Lung (tissue), 11 donors: ENCODE measurements at regions not wholly inside any gene's neighbourhood (a gene's known extent, or its start where the extent isn't known, plus 50 kb on each side); places are given as distances from the start of the nearest gene placed in this dataset.

Experiments used
- ATAC-seq: fragments of 200-7000 bp; cut with Tn5 transposase; one replicate; pipeline ENCODE4 v1.9.1; 2020; ENCODE audit warnings: moderate number of reproducible peaks; ENCODE audit not compliant: insufficient read depth, low FRiP score
- DNase-seq, 3 donors: peaks; one replicate each; pipeline ENCODE4 v3.0.0-alpha.2; 2013 to 2017
- H3K27ac ChIP-seq, 2 donors: one replicate each; pipeline ENCODE4 v1.5.1; 2013; ENCODE audit warnings: mild to moderate bottlenecking in 2 of 2, moderate library complexity in 2 of 2, control low read depth in 1 of 2, inconsistent platforms in 1 of 2, low read depth in 1 of 2, low read length in 1 of 2
- H3K27me3 ChIP-seq, 3 donors: one replicate each; pipeline ENCODE4 v1.5.1; 2013; ENCODE audit warnings: low read length in 2 of 3; ENCODE audit not compliant: control insufficient read depth in 3 of 3, insufficient read depth in 3 of 3
- H3K36me3 ChIP-seq, 4 donors: one replicate each; pipeline ENCODE4 v1.5.1; 2013; ENCODE audit warnings: low read length in 4 of 4, mild to moderate bottlenecking in 1 of 4, moderate library complexity in 1 of 4; ENCODE audit not compliant: control insufficient read depth in 4 of 4, insufficient read depth in 4 of 4
- H3K4me1 ChIP-seq, 5 donors: one replicate each; pipeline ENCODE4 v1.5.1; 2013; ENCODE audit warnings: low read length in 5 of 5, mild to moderate bottlenecking in 2 of 5, moderate library complexity in 1 of 5; ENCODE audit not compliant: control insufficient read depth in 5 of 5, insufficient read depth in 5 of 5
- H3K4me3 ChIP-seq: one replicate; pipeline ENCODE4 v1.5.1; 2013; ENCODE audit warnings: mild to moderate bottlenecking, control low read depth, moderate library complexity
- H3K9ac ChIP-seq, 2 donors: one replicate each; pipeline ENCODE4 v1.5.1; 2013; ENCODE audit warnings: low read length in 2 of 2, control low read depth in 1 of 2; ENCODE audit not compliant: insufficient read depth in 1 of 2
- H3K9me3 ChIP-seq, 4 donors: one replicate each; pipeline ENCODE4 v1.5.1; 2013; ENCODE audit warnings: low read length in 3 of 4, mild to moderate bottlenecking in 1 of 4, moderate library complexity in 1 of 4; ENCODE audit not compliant: control insufficient read depth in 4 of 4, insufficient read depth in 3 of 4
- CTCF ChIP-seq: IDR thresholded peaks from 2 replicates; pipeline ENCODE4 v1.5.1; 2012; ENCODE audit warnings: mild to moderate bottlenecking; ENCODE audit errors: control extremely low read depth, extremely low read depth
- WGBS, 2 donors: extraction: QIAGEN DNeasy Blood & Tissue Kit; methylation state at CpG; one replicate each; pipeline ENCODE4 v1.1.7; 2013; 5-methylcytosine and 5-hydroxymethylcytosine counted together
- donor health status: control.
- donor health status: control.
- donor health status: Bipolar disorder and iron deficiency.
- donor health status: healthy.
- donor health status: DM: yes; HTN: yes; CAD: no.

- no peak for ATAC-seq
- Histone ChIP-seq H3K4me3 (no peak overlapping the region), H3K27ac (no peak overlapping the region), H3K27me3 (no peaks in the 10 kb centered on the region), H3K4me1 (no peaks in the 10 kb centered on the region), H3K9me3 (no peaks in the 10 kb centered on the region), H3K9ac (no peak overlapping the region), H3K36me3 (no peaks in the 10 kb centered on the region)
- no peak for TF ChIP-seq CTCF
- WGBS, 2 donors, result 88 to 95% methylated on average over 1 of the region's 1 CpG
- DNase-seq, result no peak
Observed at GRCh38 chr13:80115616-80116015, 225.3 kb downstream of the SPRY2 start.

GRCh38 chr13:80113714-80114454 is 227.0 kb downstream of the SPRY2 start:
- ATAC-seq, result no peak
- Histone ChIP-seq H3K27ac (no peak overlapping the region), H3K36me3 (no peaks in the 10 kb centered on the region), H3K9me3 (no peaks in the 10 kb centered on the region), H3K4me3 (no peak overlapping the region), H3K27me3 (no peaks in the 10 kb centered on the region), H3K4me1 (no peaks in the 10 kb centered on the region), H3K9ac (no peak overlapping the region)
- no peak for TF ChIP-seq CTCF
- WGBS, 2 donors, result 93 to 97% methylated on average over 2 of the region's 2 CpGs
- DNase-seq, result no peak

GRCh38 chr13:80109303-80109702 is 231.6 kb downstream of the SPRY2 start:
- Histone ChIP-seq H3K27ac (no peak overlapping the region), H3K36me3 (no peaks in the 10 kb centered on the region), H3K27me3 (no peaks in the 10 kb centered on the region), H3K9me3 (no peaks in the 10 kb centered on the region), H3K4me3 (no peak overlapping the region), H3K4me1 (no peaks in the 10 kb centered on the region), H3K9ac (no peak overlapping the region)
- no peak for TF ChIP-seq CTCF
- no peak for ATAC-seq
- WGBS, 2 donors, result 41 to 67% methylated on average over 3 of the region's 3 CpGs
- no peak for DNase-seq

GRCh38 chr13:80105350-80105749 is 235.6 kb downstream of the SPRY2 start:
- no peak for TF ChIP-seq CTCF
- no peak for ATAC-seq
- no peaks in the 10 kb centered on the region for H3K9me3 ChIP-seq

More at GRCh38 chr13:80105350-80105749, 235.6 kb downstream of the SPRY2 start:
- no peaks in the 10 kb centered on the region for H3K36me3 ChIP-seq
- DNase-seq, result no peak
- H3K4me3 ChIP-seq, result no peak overlapping the region
- H3K4me1 ChIP-seq, result no peaks in the 10 kb centered on the region
- H3K27me3 ChIP-seq, result no peaks in the 10 kb centered on the region
- H3K9ac ChIP-seq, result no peak overlapping the region
- no peak overlapping the region for H3K27ac ChIP-seq
- WGBS, 2 donors, result 73 to 81% methylated on average over 2 of the region's 2 CpGs
